Parathyroid adenoma (tissue), 2 donors: ENCODE measurements at regions not wholly inside any gene's neighbourhood (a gene's known extent, or its start where the extent isn't known, plus 50 kb on each side); places are given as distances from the start of the nearest gene placed in this dataset.

ENCODE experiments used
- H2AFZ ChIP-seq: fragments of 300-600 bp; sonication (generic); one replicate; pipeline ENCODE4 v1.7.0; 2017; ENCODE audit warnings: antibody characterized with exemption, mild to moderate bottlenecking
- H3K27ac ChIP-seq: fragments of 300-600 bp; sonication (generic); one replicate; pipeline ENCODE4 v1.7.0; 2017
- H3K27me3 ChIP-seq: fragments of 300-600 bp; sonication (generic); one replicate; pipeline ENCODE4 v1.7.0; 2017; ENCODE audit warnings: low read length; ENCODE audit not compliant: control insufficient read depth, insufficient read depth
- H3K36me3 ChIP-seq: fragments of 300-600 bp; sonication (generic); one replicate; pipeline ENCODE4 v1.7.0; 2017; ENCODE audit warnings: low read length; ENCODE audit not compliant: control insufficient read depth, insufficient read depth
- H3K4me1 ChIP-seq: fragments of 300-600 bp; sonication (generic); one replicate; pipeline ENCODE4 v1.7.0; 2017; ENCODE audit warnings: control low read depth
- H3K4me2 ChIP-seq: fragments of 300-600 bp; sonication (generic); one replicate; pipeline ENCODE4 v1.7.0; 2017; ENCODE audit warnings: low read length
- H3K4me3 ChIP-seq: fragments of 300-600 bp; sonication (generic); one replicate; pipeline ENCODE4 v1.7.0; 2017; ENCODE audit warnings: low read depth, low read length
- H3K79me2 ChIP-seq: fragments of 300-600 bp; sonication (generic); one replicate; pipeline ENCODE4 v1.7.0; 2017; ENCODE audit warnings: control low read depth
- H3K9ac ChIP-seq: fragments of 300-600 bp; sonication (generic); one replicate; pipeline ENCODE4 v1.7.0; 2017; ENCODE audit warnings: mild to moderate bottlenecking
- H3K9me3 ChIP-seq: fragments of 300-600 bp; sonication (generic); one replicate; pipeline ENCODE4 v1.7.0; 2017; ENCODE audit warnings: low read length; ENCODE audit not compliant: control insufficient read depth
- TF ChIP-seq, protein P1 (sequence below): fragments of 300-600 bp; sonication (generic); IDR thresholded peaks from one replicate; pipeline ENCODE4 v1.7.0; 2017; ENCODE audit warnings: antibody characterized with exemption, mild to moderate bottlenecking
- donor health status: primary hyperparathyroidism.

DNA sequence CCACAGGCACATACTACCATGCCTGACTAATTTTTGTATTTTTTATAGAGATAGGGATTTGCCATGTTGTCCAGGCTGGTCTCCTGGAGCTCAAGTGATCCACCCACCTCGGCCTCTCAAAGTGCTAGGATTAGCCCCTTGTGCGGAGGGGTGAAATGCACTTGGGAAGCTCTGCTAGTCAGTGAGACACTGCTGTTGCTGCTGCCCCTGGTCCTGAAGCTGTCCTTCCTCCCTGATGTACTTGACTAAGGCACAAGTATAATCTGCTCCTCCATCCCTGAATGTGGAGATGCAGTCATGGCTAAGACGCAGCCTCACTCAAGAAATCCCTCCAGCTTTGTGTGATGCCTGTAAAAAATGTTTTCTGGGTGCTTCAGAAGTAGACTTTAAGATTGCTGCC is 124.5 kb downstream of the KCTD15 start:
- Histone ChIP-seq H3K4me3 (no peak overlapping the region), H3K27ac (no peak overlapping the region), H3K4me1 (no peaks in the 10 kb centered on the region), H3K79me2 (no peaks in the 10 kb centered on the region), H3K9me3 (no peaks in the 10 kb centered on the region), H2AFZ (no peak overlapping the region), H3K9ac (no peak overlapping the region), H3K36me3 (no peaks in the 10 kb centered on the region), H3K27me3 (no peaks in the 10 kb centered on the region), H3K4me2 (no peak overlapping the region)
- TF ChIP-seq, protein P1, sequence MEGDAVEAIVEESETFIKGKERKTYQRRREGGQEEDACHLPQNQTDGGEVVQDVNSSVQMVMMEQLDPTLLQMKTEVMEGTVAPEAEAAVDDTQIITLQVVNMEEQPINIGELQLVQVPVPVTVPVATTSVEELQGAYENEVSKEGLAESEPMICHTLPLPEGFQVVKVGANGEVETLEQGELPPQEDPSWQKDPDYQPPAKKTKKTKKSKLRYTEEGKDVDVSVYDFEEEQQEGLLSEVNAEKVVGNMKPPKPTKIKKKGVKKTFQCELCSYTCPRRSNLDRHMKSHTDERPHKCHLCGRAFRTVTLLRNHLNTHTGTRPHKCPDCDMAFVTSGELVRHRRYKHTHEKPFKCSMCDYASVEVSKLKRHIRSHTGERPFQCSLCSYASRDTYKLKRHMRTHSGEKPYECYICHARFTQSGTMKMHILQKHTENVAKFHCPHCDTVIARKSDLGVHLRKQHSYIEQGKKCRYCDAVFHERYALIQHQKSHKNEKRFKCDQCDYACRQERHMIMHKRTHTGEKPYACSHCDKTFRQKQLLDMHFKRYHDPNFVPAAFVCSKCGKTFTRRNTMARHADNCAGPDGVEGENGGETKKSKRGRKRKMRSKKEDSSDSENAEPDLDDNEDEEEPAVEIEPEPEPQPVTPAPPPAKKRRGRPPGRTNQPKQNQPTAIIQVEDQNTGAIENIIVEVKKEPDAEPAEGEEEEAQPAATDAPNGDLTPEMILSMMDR = no peak

DNA sequence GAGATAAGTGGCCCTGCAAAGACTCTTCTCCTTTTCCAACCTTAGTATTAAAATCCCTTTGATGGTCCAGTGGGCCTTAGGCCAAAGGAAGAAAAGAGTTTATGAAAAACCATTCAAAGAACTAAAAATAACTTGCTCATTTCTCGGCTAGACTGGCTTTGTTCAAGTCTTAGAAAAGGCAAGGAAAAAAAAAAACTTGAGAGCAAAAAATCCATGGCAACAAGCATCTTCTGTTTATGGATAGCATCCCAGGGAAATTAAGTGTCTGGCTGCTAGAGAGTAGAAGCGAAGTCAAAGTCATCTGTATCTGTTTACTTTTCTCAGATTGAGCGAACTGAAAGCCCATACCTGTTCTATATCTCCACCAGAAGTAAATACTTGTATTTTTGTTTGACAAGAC is 129.6 kb downstream of the KCTD15 start:
- no peak overlapping the region for H3K9ac ChIP-seq
- H3K27ac ChIP-seq = no peak overlapping the region
- H3K27me3 ChIP-seq = no peaks in the 10 kb centered on the region
- H3K79me2 ChIP-seq = no peaks in the 10 kb centered on the region
- no peak overlapping the region for H3K4me2 ChIP-seq
- TF ChIP-seq, protein P1 = no peak
- no peaks in the 10 kb centered on the region for H3K9me3 ChIP-seq
- H3K4me3 ChIP-seq = no peak overlapping the region
- no peaks in the 10 kb centered on the region for H3K4me1 ChIP-seq
- no peak overlapping the region for H2AFZ ChIP-seq
- H3K36me3 ChIP-seq = no peaks in the 10 kb centered on the region

DNA sequence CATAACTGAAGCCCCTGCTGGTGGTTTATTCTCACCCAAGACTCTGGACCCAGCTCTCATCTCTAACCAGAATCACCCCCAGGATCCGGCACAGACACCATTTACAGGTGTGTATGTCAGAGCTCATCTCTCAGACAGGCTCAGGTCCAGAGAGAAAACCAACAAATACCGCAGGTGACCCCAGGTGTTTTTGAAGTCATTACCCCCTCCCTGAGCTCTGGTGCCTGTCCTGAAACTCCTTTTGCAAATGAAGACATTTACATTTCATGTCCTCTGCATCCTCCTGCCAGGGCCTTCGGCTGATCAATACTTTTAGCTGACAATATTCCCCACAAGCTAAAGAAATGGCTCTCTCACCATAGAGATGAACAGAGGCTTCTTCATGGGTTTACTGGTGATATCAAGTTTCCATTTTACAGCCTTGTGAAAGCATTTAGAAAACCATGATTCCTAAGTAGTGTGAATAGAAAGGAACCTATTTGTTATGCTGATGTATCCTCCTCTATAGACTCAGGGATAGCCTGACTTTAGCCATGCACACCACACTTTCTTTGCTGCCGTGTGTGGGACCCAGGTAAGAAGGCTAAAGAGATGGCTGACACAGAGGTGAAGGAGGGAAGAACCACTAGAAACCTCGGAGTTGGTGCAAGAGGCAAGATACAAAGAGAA is 131.3 kb downstream of the KCTD15 start:
- H2AFZ ChIP-seq = no peak overlapping the region
- H3K27ac ChIP-seq = no peak overlapping the region
- no peak overlapping the region for H3K4me3 ChIP-seq
- TF ChIP-seq, protein P1 = no peak
- no peaks in the 10 kb centered on the region for H3K36me3 ChIP-seq
- H3K9ac ChIP-seq = no peak overlapping the region
- H3K79me2 ChIP-seq = no peaks in the 10 kb centered on the region
- H3K27me3 ChIP-seq = no peaks in the 10 kb centered on the region
- H3K4me2 ChIP-seq = no peak overlapping the region
- H3K9me3 ChIP-seq = no peaks in the 10 kb centered on the region
- H3K4me1 ChIP-seq = no peaks in the 10 kb centered on the region

DNA sequence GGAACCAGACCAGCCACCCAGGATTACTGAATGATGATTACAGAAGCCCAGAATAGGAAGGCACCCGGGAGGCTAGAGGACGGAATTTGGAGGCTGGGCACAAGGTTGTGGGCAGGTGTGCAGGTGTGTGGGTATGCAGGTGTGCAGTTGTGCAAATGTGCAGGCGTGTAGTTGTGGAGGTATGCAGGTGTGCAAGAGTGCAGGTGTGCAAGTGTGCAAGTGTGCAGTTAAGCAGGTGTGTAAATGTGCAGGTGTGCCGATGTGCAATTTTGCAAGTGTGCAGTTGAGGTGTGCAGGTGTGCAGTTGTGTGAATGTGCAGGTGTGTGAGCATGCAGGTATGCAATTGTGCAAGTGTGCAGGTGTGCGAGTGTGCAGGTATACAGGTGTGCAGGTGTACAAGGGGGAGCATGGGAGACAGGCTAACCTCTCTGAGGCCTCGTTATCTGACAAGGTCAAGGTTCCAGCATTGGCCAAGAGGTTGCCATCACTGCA is 131.8 kb downstream of the KCTD15 start:
- no peaks in the 10 kb centered on the region for H3K27me3 ChIP-seq
- no peaks in the 10 kb centered on the region for H3K36me3 ChIP-seq
- TF ChIP-seq, protein P1 = no peak
- no peaks in the 10 kb centered on the region for H3K4me1 ChIP-seq
- no peaks in the 10 kb centered on the region for H3K79me2 ChIP-seq
- H2AFZ ChIP-seq = no peak overlapping the region
- no peaks in the 10 kb centered on the region for H3K9me3 ChIP-seq
- no peak overlapping the region for H3K9ac ChIP-seq
- no peak overlapping the region for H3K4me2 ChIP-seq
- no peak overlapping the region for H3K4me3 ChIP-seq
- no peak overlapping the region for H3K27ac ChIP-seq

DNA sequence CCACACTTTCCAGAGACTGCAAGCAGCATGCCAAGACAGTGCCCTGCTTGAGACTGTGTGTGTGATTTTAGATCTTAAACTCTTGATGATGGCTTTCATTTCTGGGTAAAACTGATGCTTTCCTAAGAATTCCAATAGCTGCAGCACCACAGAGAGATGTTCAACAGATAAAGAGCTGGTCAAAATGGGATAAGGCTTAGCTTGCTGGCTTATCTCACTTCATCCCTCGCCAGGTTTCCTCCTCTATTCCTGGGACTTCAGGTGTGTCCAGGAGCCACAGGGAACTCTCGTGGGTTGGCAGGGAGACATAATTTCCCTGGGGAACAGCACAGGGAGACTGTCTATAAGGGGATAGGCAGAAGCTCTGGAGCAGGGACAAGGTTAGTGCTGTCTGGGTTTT is 137.3 kb downstream of the KCTD15 start:
- H3K4me2 ChIP-seq = no peak overlapping the region
- H3K4me1 ChIP-seq = no peaks in the 10 kb centered on the region
- H3K4me3 ChIP-seq = no peak overlapping the region
- no peaks in the 10 kb centered on the region for H3K9me3 ChIP-seq
- no peaks in the 10 kb centered on the region for H3K79me2 ChIP-seq
- H3K9ac ChIP-seq = no peak overlapping the region
- TF ChIP-seq, protein P1 = no peak
- no peak overlapping the region for H3K27ac ChIP-seq
- no peaks in the 10 kb centered on the region for H3K27me3 ChIP-seq
- H3K36me3 ChIP-seq = no peaks in the 10 kb centered on the region
- no peak overlapping the region for H2AFZ ChIP-seq
